IMR-90 (cell line): ENCODE measurements at regions not wholly inside any gene's neighbourhood (a gene's known extent, or its start where the extent isn't known, plus 50 kb on each side); places are given as distances from the start of the nearest gene placed in this dataset.

ENCODE experiments used
- ATAC-seq: fragments of 200-7000 bp; cut with Tn5 transposase; 2 replicates; pipeline ENCODE4 v1.9.1; 2020; ENCODE audit warnings: low read depth, mild to moderate bottlenecking, moderate library complexity
- BruUV-seq: library from RNA; stranded (reverse); fragments of 400-500 nt; replicated peaks from 2 replicates; lab custom pipeline; 2021; lab: Mats Ljungman, UMichigan
- CTCF ChIA-PET: fragments of 300-600 bp; formaldehyde crosslinking; extraction: SDS; loops from one replicate; lab custom pipeline; 2021; ENCODE audit warnings: antibody characterized with exemption; lab: Yijun Ruan, JAX
- POLR2A ChIA-PET: fragments of 300-600 bp; sonication (Branson Sonifier 250); formaldehyde crosslinking; loops from one replicate; lab custom pipeline; 2022; ENCODE audit warnings: antibody characterized with exemption; ENCODE audit not compliant: unreplicated experiment; lab: Charles Lee
- DNase-seq: peaks from one replicate; pipeline ENCODE4 v3.0.0; 2013
- H2AFZ ChIP-seq: replicated peaks from 2 replicates; pipeline ENCODE3; 2013; ENCODE audit warnings: low read length, mild to moderate bottlenecking; ENCODE audit not compliant: poor library complexity
- H2AK5ac ChIP-seq: 2 replicates; pipeline ENCODE4 v1.6.1; 2013; ENCODE audit warnings: low read depth, low read length, inconsistent platforms
- H2AK9ac ChIP-seq: replicated peaks from 2 replicates; pipeline ENCODE3; 2013; ENCODE audit warnings: mild to moderate bottlenecking, low read depth, low read length, moderate library complexity; ENCODE audit not compliant: poor library complexity
- H2BK120ac ChIP-seq: 2 replicates; pipeline ENCODE4 v1.6.1; 2013; ENCODE audit warnings: low read depth, low read length, inconsistent platforms
- H2BK15ac ChIP-seq: 3 replicates; pipeline ENCODE4 v1.6.1; 2013; ENCODE audit warnings: low read depth, low read length, inconsistent platforms
- H2BK20ac ChIP-seq: 2 replicates; pipeline ENCODE4 v1.6.1; 2013; ENCODE audit warnings: low read depth, mild to moderate bottlenecking, inconsistent platforms, low read length, moderate library complexity
- H2BK5ac ChIP-seq: 2 replicates; pipeline ENCODE4 v1.6.1; 2013; ENCODE audit warnings: mild to moderate bottlenecking, low read depth, low read length, inconsistent platforms; ENCODE audit not compliant: poor library complexity, severe bottlenecking
- H3K14ac ChIP-seq: replicated peaks from 2 replicates; pipeline ENCODE4 v1.6.1; 2013; ENCODE audit warnings: low read depth, low read length, inconsistent platforms
- H3K18ac ChIP-seq: 2 replicates; pipeline ENCODE4 v1.6.1; 2013; ENCODE audit warnings: low read depth, low read length, control low read depth
- H3K23ac ChIP-seq: 2 replicates; pipeline ENCODE4 v1.6.1; 2013; ENCODE audit warnings: low read depth, low read length, inconsistent platforms
- H3K27ac ChIP-seq: 2 replicates; pipeline ENCODE4 v1.5.1; 2013; ENCODE audit warnings: mild to moderate bottlenecking, control low read depth, low read length; ENCODE audit not compliant: insufficient read depth
- H3K27me3 ChIP-seq: 2 replicates; pipeline ENCODE4 v1.6.1; 2013; ENCODE audit warnings: low read length; ENCODE audit not compliant: control insufficient read depth, insufficient read depth
- H3K36me3 ChIP-seq: 2 replicates; pipeline ENCODE4 v1.6.1; 2013; ENCODE audit warnings: low read length, mixed read lengths; ENCODE audit not compliant: control insufficient read depth, insufficient read depth
- H3K4ac ChIP-seq: 2 replicates; pipeline ENCODE4 v1.6.1; 2013; ENCODE audit warnings: low read depth, low read length, inconsistent platforms
- H3K4me1 ChIP-seq: 2 replicates; pipeline ENCODE4 v1.6.1; 2013; ENCODE audit warnings: low read length, mixed read lengths; ENCODE audit not compliant: control insufficient read depth, insufficient read depth
- H3K4me2 ChIP-seq: 2 replicates; pipeline ENCODE4 v1.6.1; 2013; ENCODE audit warnings: low read depth, mild to moderate bottlenecking, control low read depth, low read length, moderate library complexity
- H3K4me3 ChIP-seq: 2 replicates; pipeline ENCODE4 v1.5.1; 2013; ENCODE audit warnings: low read depth, mild to moderate bottlenecking, control low read depth, low read length, moderate library complexity; ENCODE audit not compliant: insufficient read depth
- H3K56ac ChIP-seq: 2 replicates; pipeline ENCODE4 v1.6.1; 2013; ENCODE audit warnings: low read length, inconsistent platforms; ENCODE audit not compliant: insufficient read depth; ENCODE audit errors: extremely low read depth
- H3K79me1 ChIP-seq, 2 experiments: 2 replicates each; pipeline ENCODE4 v1.6.1; 2013; ENCODE audit warnings: low read length in 2 of 2, inconsistent platforms in 1 of 2, low read depth in 1 of 2
- H3K9ac ChIP-seq: 2 replicates; pipeline ENCODE4 v1.6.1; 2013; ENCODE audit warnings: low read depth, low read length, control low read depth
- H3K9me1 ChIP-seq: 2 replicates; pipeline ENCODE4 v1.6.1; 2013; ENCODE audit warnings: low read length, inconsistent platforms; ENCODE audit not compliant: insufficient read depth
- H3K9me3 ChIP-seq: 2 replicates; pipeline ENCODE4 v1.6.1; 2013; ENCODE audit warnings: low read length; ENCODE audit not compliant: control insufficient read depth, insufficient read depth
- H4K20me1 ChIP-seq: 2 replicates; pipeline ENCODE4 v1.6.1; 2013; ENCODE audit warnings: low read length, inconsistent platforms; ENCODE audit not compliant: insufficient read depth
- H4K5ac ChIP-seq: 2 replicates; pipeline ENCODE4 v1.6.1; 2013; ENCODE audit warnings: mild to moderate bottlenecking, low read depth, low read length, control low read depth
- H4K8ac ChIP-seq, 2 experiments: 2 replicates each; pipeline ENCODE4 v1.6.1; 2013; ENCODE audit warnings: low read depth in 2 of 2, low read length in 2 of 2, control low read depth in 1 of 2, inconsistent platforms in 1 of 2
- H4K91ac ChIP-seq: 2 replicates; pipeline ENCODE4 v1.6.1; 2013; ENCODE audit warnings: low read depth, low read length, inconsistent platforms; ENCODE audit not compliant: insufficient read depth
- USF2 ChIP-seq: fragments of 150-350 bp; IDR thresholded peaks from 2 replicates; pipeline ENCODE4 v1.6.1; 2017; ENCODE audit warnings: mild to moderate bottlenecking, antibody characterized with exemption, low read length, low read depth
- WGBS, 2 experiments: methylation state at CpG; one replicate each; pipeline versions ENCODE4 v1.1.5 to v1.1.7; 2013; ENCODE audit warnings: missing lambda C conversion rate in 2 of 2; ENCODE audit not compliant: insufficient read length in 1 of 2; ENCODE audit errors: extremely low coverage in 2 of 2; 5-methylcytosine and 5-hydroxymethylcytosine counted together
- dilution Hi-C: fragments of 300-500 bp; cut with HindIII; formaldehyde crosslinking; loops from one replicate; pipeline ENCODE4 v1.14.3; 2018; ENCODE audit warnings: low sequenced_read_pairs; ENCODE audit not compliant: unreplicated experiment
- in situ Hi-C: fragments of 300-500 bp; cut with MboI; formaldehyde crosslinking; loops from 3 replicates; pipeline ENCODE4 v1.14.3; 2019; ENCODE audit warnings: low sequenced_read_pairs, inconsistent platforms, mixed read lengths
- intact Hi-C: fragments of 100-400 bp; cut with micrococcal nuclease; formaldehyde crosslinking; loops from 2 replicates; pipeline ENCODE4 v1.10.0; 2022

- Histone ChIP-seq H3K18ac (peak overlapping the region; percentile 12; the same call in 1 of the 2 replicates), H2BK5ac (no peak overlapping the region), H3K9me1 (no peaks in the 10 kb centered on the region), H4K8ac (no peak overlapping the region; a peak in 1 of 4 replicates), H2AK5ac (no peak overlapping the region), H4K91ac (no peak overlapping the region), H3K79me1 (no peaks in the 10 kb centered on the region), H3K4me2 (no peak overlapping the region; the same call in 1 of the 2 replicates), H3K36me3 (no peaks in the 10 kb centered on the region), H2BK15ac (no peak overlapping the region), H3K4ac (no peak overlapping the region), H4K5ac (no peak overlapping the region), H3K23ac (no peak overlapping the region), H3K27me3 (no peaks in the 10 kb centered on the region), H3K4me3 (no peak overlapping the region), H3K14ac (no peak overlapping the region), H2BK120ac (no peak overlapping the region), H3K56ac (no peak overlapping the region), H2BK20ac (no peak overlapping the region), H3K9me3 (no peaks in the 10 kb centered on the region), H2AFZ (no peak overlapping the region), H2AK9ac (no peak overlapping the region), H3K27ac (no peak overlapping the region), H3K9ac (no peak overlapping the region), H4K20me1 (no peaks in the 10 kb centered on the region), H3K4me1 (peaks cover 2% of the 10 kb centered on the region; the same call in 1 of the 2 replicates)
- TF ChIP-seq USF2 = no peak
- ATAC-seq (no peak), DNase-seq (peak; percentile 20)
- ChIA-PET POLR2A (interaction anchor here (0.6 kb wide), 1 partner anchor 21 kb away, joined by 3 read pairs; no protein-coding TSS in a partner anchor), CTCF (no interaction called here)
- dilution Hi-C loops (no loop called here), in situ Hi-C loops (no loop called here), intact Hi-C loops (no loop called here)
- no CpG with 5 or more reads among the region's 1 CpG for WGBS, 2 experiments
- no TSS peak for BruUV-seq
Observed at GRCh38 chr6:81985191-81985590, 232.7 kb upstream of the TENT5A start.
